ENCODE measurements at regions not wholly inside any gene's neighbourhood (a gene's known extent, or its start where the extent isn't known, plus 50 kb on each side); places are given as distances from the start of the nearest gene placed in this dataset.

GRCh38 chr3:135753506-135753905, 212.0 kb upstream of the PPP2R3A start:
- no peak for ATAC-seq

- no peak for ATAC-seq
Measured at GRCh38 chr3:135755330-135756105, 210.0 kb upstream of the PPP2R3A start.

- no peak for ATAC-seq
Measured at GRCh38 chr3:135756106-135756668, 209.3 kb upstream of the PPP2R3A start.

- no peak for ATAC-seq
Measured at GRCh38 chr3:135757421-135757820, 208.1 kb upstream of the PPP2R3A start.

GRCh38 chr3:135758961-135759360, 206.6 kb upstream of the PPP2R3A start:
- no peak for ATAC-seq

- no peak for ATAC-seq
Measured at GRCh38 chr3:135759651-135760050, 205.9 kb upstream of the PPP2R3A start.

- no peak for ATAC-seq
Measured at GRCh38 chr3:135760581-135760980, 204.9 kb upstream of the PPP2R3A start.

- ATAC-seq: no peak
Measured at GRCh38 chr3:135762188-135762856, 203.2 kb upstream of the PPP2R3A start.

- ATAC-seq: no peak
Measured at GRCh38 chr3:135766115-135766514, 199.4 kb upstream of the PPP2R3A start.

GRCh38 chr3:135771760-135772159, 193.8 kb upstream of the PPP2R3A start:
- no peak for ATAC-seq

- no peak for ATAC-seq
Measured at GRCh38 chr3:135779024-135779423, 186.5 kb upstream of the PPP2R3A start.

- ATAC-seq: no peak
Measured at GRCh38 chr3:135779590-135780235, 185.8 kb upstream of the PPP2R3A start.

- no peak for ATAC-seq
Measured at GRCh38 chr3:135781026-135781815, 184.3 kb upstream of the PPP2R3A start.

- ATAC-seq: no peak
Measured at GRCh38 chr3:135784557-135784956, 181.0 kb upstream of the PPP2R3A start.

GRCh38 chr3:135788146-135788545, 177.4 kb upstream of the PPP2R3A start:
- ATAC-seq: peak in 1 of 2 donors; percentile 24

- ATAC-seq: no peak
Measured at GRCh38 chr3:135788978-135789377, 176.6 kb upstream of the PPP2R3A start.

- ATAC-seq: no peak
Measured at GRCh38 chr3:135792174-135792573, 173.4 kb upstream of the PPP2R3A start.

- no peak for ATAC-seq
Measured at GRCh38 chr3:135792858-135793475, 172.6 kb upstream of the PPP2R3A start.

GRCh38 chr3:135800071-135800549, 165.4 kb upstream of the PPP2R3A start:
- no peak for ATAC-seq

- no peak for ATAC-seq
Measured at GRCh38 chr3:135801018-135801417, 164.5 kb upstream of the PPP2R3A start.

- no peak for ATAC-seq
Measured at GRCh38 chr3:135802171-135802570, 163.4 kb upstream of the PPP2R3A start.
